Neuronal stem cell (in vitro differentiated cells): ENCODE measurements at regions not wholly inside any gene's neighbourhood (a gene's known extent, or its start where the extent isn't known, plus 50 kb on each side); places are given as distances from the start of the nearest gene placed in this dataset.

Experiments
- DNase-seq: peaks from one replicate; pipeline ENCODE4 v3.0.0-alpha.2; 2013; ENCODE audit warnings: low spot score
- H2AFZ ChIP-seq: one replicate; pipeline ENCODE4 v1.6.1; 2013; ENCODE audit warnings: mild to moderate bottlenecking, low read length, inconsistent platforms
- H2AK5ac ChIP-seq: 2 replicates; pipeline ENCODE4 v1.6.1; 2013; ENCODE audit warnings: low read depth, mild to moderate bottlenecking, inconsistent platforms, low read length, moderate library complexity, mixed read lengths
- H2BK120ac ChIP-seq: 2 replicates; pipeline ENCODE4 v1.6.1; 2013; ENCODE audit warnings: low read depth, mild to moderate bottlenecking, inconsistent platforms, low read length, moderate library complexity, mixed read lengths
- H2BK12ac ChIP-seq: one replicate; pipeline ENCODE4 v1.6.1; 2013; ENCODE audit warnings: low read length, inconsistent platforms
- H2BK15ac ChIP-seq: 2 replicates; pipeline ENCODE4 v1.6.1; 2013; ENCODE audit warnings: mild to moderate bottlenecking, low read length, inconsistent platforms, mixed read lengths
- H2BK5ac ChIP-seq: one replicate; pipeline ENCODE4 v1.6.1; 2013; ENCODE audit warnings: inconsistent platforms, mild to moderate bottlenecking, low read length, moderate library complexity
- H3K14ac ChIP-seq: one replicate; pipeline ENCODE4 v1.6.1; 2013; ENCODE audit warnings: low read length, inconsistent platforms
- H3K18ac ChIP-seq: 2 replicates; pipeline ENCODE4 v1.6.1; 2013; ENCODE audit warnings: low read length, inconsistent platforms
- H3K23ac ChIP-seq: 2 replicates; pipeline ENCODE4 v1.6.1; 2013; ENCODE audit warnings: low read depth, mild to moderate bottlenecking, mixed read lengths, low read length, inconsistent platforms; ENCODE audit not compliant: poor library complexity
- H3K27ac ChIP-seq: replicated peaks from 3 replicates; pipeline ENCODE4 v1.5.1; 2013; ENCODE audit warnings: low read length, inconsistent platforms
- H3K27me3 ChIP-seq, 3 experiments: 2 replicates each; pipeline ENCODE4 v1.6.1; 2013; ENCODE audit warnings: low read length in 3 of 3, mild to moderate bottlenecking in 2 of 3, inconsistent platforms in 1 of 3, low read depth in 1 of 3, mixed read lengths in 1 of 3, moderate library complexity in 1 of 3; ENCODE audit not compliant: control insufficient read depth in 3 of 3, insufficient read depth in 3 of 3
- H3K36me3 ChIP-seq, 2 donors: replicated peaks in 1 of 2; 2 replicates each; pipeline ENCODE4 v1.6.1; 2013; ENCODE audit warnings: low read length in 2 of 2; ENCODE audit not compliant: control insufficient read depth in 2 of 2, insufficient read depth in 2 of 2
- H3K4ac ChIP-seq: 2 replicates; pipeline ENCODE4 v1.6.1; 2013; ENCODE audit warnings: inconsistent platforms, mild to moderate bottlenecking, low read length, moderate library complexity
- H3K4me1 ChIP-seq, 2 donors: 1 replicate in 1 of 2; 2 replicates in 1 of 2; pipeline ENCODE4 v1.6.1; 2013; ENCODE audit warnings: low read length in 2 of 2, low read depth in 1 of 2; ENCODE audit not compliant: control insufficient read depth in 2 of 2, insufficient read depth in 1 of 2
- H3K4me2 ChIP-seq: one replicate; pipeline ENCODE4 v1.6.1; 2013; ENCODE audit warnings: mild to moderate bottlenecking, low read length, inconsistent platforms; ENCODE audit not compliant: insufficient read depth, poor library complexity, severe bottlenecking
- H3K4me3 ChIP-seq, 2 donors: 2 replicates each; pipeline ENCODE4 v1.5.1; 2013; ENCODE audit warnings: low read length in 2 of 2, mild to moderate bottlenecking in 2 of 2, inconsistent platforms in 1 of 2, moderate library complexity in 1 of 2
- H3K79me1 ChIP-seq: one replicate; pipeline ENCODE4 v1.6.1; 2013; ENCODE audit warnings: low read depth, mild to moderate bottlenecking, inconsistent platforms, low read length, moderate library complexity
- H3K9ac ChIP-seq: one replicate; pipeline ENCODE4 v1.6.1; 2013; ENCODE audit warnings: mild to moderate bottlenecking, low read depth, low read length, inconsistent platforms; ENCODE audit not compliant: poor library complexity
- H3K9me3 ChIP-seq, 2 donors: replicated peaks in 1 of 2; 2 replicates each; pipeline versions ENCODE3 to v1.6.1; 2013; ENCODE audit warnings: low read length in 2 of 2, mild to moderate bottlenecking in 2 of 2, inconsistent platforms in 1 of 2, low read depth in 1 of 2, mixed read lengths in 1 of 2, moderate library complexity in 1 of 2; ENCODE audit not compliant: control insufficient read depth in 2 of 2, insufficient read depth in 1 of 2
- H4K8ac ChIP-seq: one replicate; pipeline ENCODE4 v1.6.1; 2013; ENCODE audit warnings: low read depth, mild to moderate bottlenecking, inconsistent platforms, low read length, moderate library complexity
- H4K91ac ChIP-seq: one replicate; pipeline ENCODE4 v1.6.1; 2013; ENCODE audit warnings: low read length, low read depth, mild to moderate bottlenecking, inconsistent platforms; ENCODE audit not compliant: poor library complexity
- WGBS, 2 donors: extraction: QIAGEN DNeasy Blood & Tissue Kit; methylation state at CpG; one replicate each; pipeline ENCODE4 v1.1.7; 2013; ENCODE audit warnings: missing lambda C conversion rate in 2 of 2, mixed read lengths in 1 of 2; ENCODE audit not compliant: insufficient read length in 2 of 2, insufficient replicate concordance in 1 of 2; ENCODE audit errors: extremely low coverage in 2 of 2; 5-methylcytosine and 5-hydroxymethylcytosine counted together

GRCh38 chr3:182005701-182006100 is 294.0 kb downstream of the SOX2 start:
- Histone ChIP-seq H2BK5ac (no peak overlapping the region), H3K4ac (no peak overlapping the region), H3K79me1 (no peaks in the 10 kb centered on the region), H3K9me3 (no peaks in the 10 kb centered on the region), H3K4me2 (no peak overlapping the region), H3K4me3 (no peak overlapping the region), H3K27ac (no peak overlapping the region), H3K23ac (no peak overlapping the region), H2BK15ac (no peak overlapping the region), H2AK5ac (no peak overlapping the region), H3K4me1 (peaks cover 2 to 10% of the 10 kb centered on the region in 2 donors), H2BK12ac (no peak overlapping the region), H4K91ac (no peak overlapping the region), H3K27me3 (no peaks in the 10 kb centered on the region), H3K14ac (no peak overlapping the region), H2AFZ (no peak overlapping the region), H3K18ac (no peak overlapping the region), H2BK120ac (no peak overlapping the region), H4K8ac (no peak overlapping the region), H3K36me3 (no peaks in the 10 kb centered on the region), H3K9ac (no peak overlapping the region)
- WGBS, 2 donors: no CpG with 5 or more reads among the region's 5 CpGs
- DNase-seq: no peak

GRCh38 chr3:182006431-182006830 is 294.7 kb downstream of the SOX2 start:
- no peak overlapping the region for H4K8ac ChIP-seq
- no peak overlapping the region for H3K27ac ChIP-seq
- H3K79me1 ChIP-seq: no peaks in the 10 kb centered on the region
- H3K27me3 ChIP-seq: no peaks in the 10 kb centered on the region
- no peak overlapping the region for H3K4ac ChIP-seq
- H3K36me3 ChIP-seq: no peaks in the 10 kb centered on the region
- no CpG with 5 or more reads among the region's 4 CpGs for WGBS, 2 donors
- no peak for DNase-seq
- no peak overlapping the region for H3K4me2 ChIP-seq
- no peak overlapping the region for H2AK5ac ChIP-seq
- no peak overlapping the region for H2BK15ac ChIP-seq
- no peak overlapping the region for H3K18ac ChIP-seq
- H3K4me3 ChIP-seq: no peak overlapping the region
- no peak overlapping the region for H3K23ac ChIP-seq
- H2BK5ac ChIP-seq: no peak overlapping the region
- no peak overlapping the region for H4K91ac ChIP-seq
- H3K4me1 ChIP-seq: peaks cover 2 to 7% of the 10 kb centered on the region in 2 donors
- H3K14ac ChIP-seq: no peak overlapping the region
- no peak overlapping the region for H2BK120ac ChIP-seq
- no peaks in the 10 kb centered on the region for H3K9me3 ChIP-seq
- H2AFZ ChIP-seq: no peak overlapping the region
- no peak overlapping the region for H2BK12ac ChIP-seq
- no peak overlapping the region for H3K9ac ChIP-seq

- H2AFZ ChIP-seq: no peak overlapping the region
- no peak overlapping the region for H4K91ac ChIP-seq
- no peak overlapping the region for H2BK15ac ChIP-seq
- H3K23ac ChIP-seq: no peak overlapping the region
- no peak overlapping the region for H2BK12ac ChIP-seq
- no peak for DNase-seq
- no peaks in the 10 kb centered on the region for H3K79me1 ChIP-seq
- H3K36me3 ChIP-seq: no peaks in the 10 kb centered on the region
- H3K4me3 ChIP-seq: no peak overlapping the region
- no peak overlapping the region for H4K8ac ChIP-seq
- H3K9ac ChIP-seq: no peak overlapping the region
- H2BK5ac ChIP-seq: no peak overlapping the region
- H2AK5ac ChIP-seq: no peak overlapping the region
- H3K14ac ChIP-seq: no peak overlapping the region
- no peak overlapping the region for H3K27ac ChIP-seq
- H3K27me3 ChIP-seq: no peaks in the 10 kb centered on the region
- no peak overlapping the region for H3K18ac ChIP-seq
- H3K4ac ChIP-seq: no peak overlapping the region
- no peak overlapping the region for H3K4me2 ChIP-seq
- no peak overlapping the region for H2BK120ac ChIP-seq
- H3K9me3 ChIP-seq: no peaks in the 10 kb centered on the region
- peaks cover 2% of the 10 kb centered on the region in 2 donors for H3K4me1 ChIP-seq
- WGBS, 2 donors: no CpG with 5 or more reads among the region's 5 CpGs
Observed at GRCh38 chr3:182007441-182007840, 295.7 kb downstream of the SOX2 start.

GRCh38 chr3:182018361-182018760 is 306.6 kb downstream of the SOX2 start:
- Histone ChIP-seq H3K9ac (no peak overlapping the region), H3K9me3 (no peaks in the 10 kb centered on the region), H2BK120ac (no peak overlapping the region), H2AK5ac (no peak overlapping the region), H2AFZ (no peak overlapping the region), H2BK15ac (no peak overlapping the region), H3K23ac (no peak overlapping the region), H3K4ac (no peak overlapping the region), H3K79me1 (no peaks in the 10 kb centered on the region), H3K27ac (no peak overlapping the region), H3K27me3 (no peaks in the 10 kb centered on the region), H3K4me3 (no peak overlapping the region), H2BK12ac (no peak overlapping the region), H3K4me2 (no peak overlapping the region), H4K91ac (no peak overlapping the region), H4K8ac (no peak overlapping the region), H3K14ac (no peak overlapping the region), H3K4me1 (peaks cover 0 to 2% of the 10 kb centered on the region in 2 donors), H3K18ac (no peak overlapping the region), H3K36me3 (no peaks in the 10 kb centered on the region), H2BK5ac (no peak overlapping the region)
- WGBS, 2 donors: no CpG with 5 or more reads among the region's 2 CpGs
- no peak for DNase-seq
